ENCODE measurements at regions not wholly inside any gene's neighbourhood (a gene's known extent, or its start where the extent isn't known, plus 50 kb on each side); places are given as distances from the start of the nearest gene placed in this dataset.

GRCh38 chr16:47970291-47970931, 185.4 kb downstream of the ABCC12 start:
- TF ChIP-seq POLR2A (IDR thresholded peaks at IDR 0.05) (no peak), CTCF (IDR thresholded peaks at IDR 0.05) (no peak)
